Stomach (tissue), 8 donors: ENCODE measurements at regions not wholly inside any gene's neighbourhood (a gene's known extent, or its start where the extent isn't known, plus 50 kb on each side); places are given as distances from the start of the nearest gene placed in this dataset.

Experiments used
- DNase-seq, 2 donors: peaks; one replicate each; pipeline versions ENCODE4 v3.0.0 to v3.0.0-alpha.2; 2013 to 2019
- H3K27ac ChIP-seq, 5 donors: fragments of 200-600 bp in 4 of 5; sonication (generic) in 4 of 5; one replicate each; pipeline ENCODE4 v1.5.1; 2013 to 2019; ENCODE audit warnings: mild to moderate bottlenecking in 1 of 5, moderate library complexity in 1 of 5
- H3K27me3 ChIP-seq, 3 donors: fragments of 200-600 bp; sonication (generic); one replicate each; pipeline ENCODE4 v1.5.1; 2017 to 2019; ENCODE audit warnings: mixed run types in 1 of 3
- H3K36me3 ChIP-seq, 4 donors: fragments of 200-600 bp; sonication (generic); 1 replicate in 3 of 4; 2 replicates in 1 of 4; pipeline ENCODE4 v1.5.1; 2016 to 2019
- H3K4me1 ChIP-seq, 4 donors: fragments of 200-600 bp; sonication (generic); one replicate each; pipeline ENCODE4 v1.5.1; 2016 to 2019
- H3K4me3 ChIP-seq, 4 donors: fragments of 200-600 bp; sonication (generic) in 3 of 4; one replicate each; pipeline ENCODE4 v1.5.1; 2016 to 2019; ENCODE audit warnings: mild to moderate bottlenecking in 1 of 4
- H3K9me3 ChIP-seq, 4 donors: fragments of 200-600 bp; sonication (generic); one replicate each; pipeline ENCODE4 v1.5.1; 2016 to 2019
- EP300 ChIP-seq: sonication (generic); formaldehyde crosslinking; IDR thresholded peaks from one replicate; pipeline ENCODE4 v1.6.1; 2017; ENCODE audit warnings: antibody characterized with exemption
- POLR2A ChIP-seq, 4 donors: fragments of 450-650 bp; IDR thresholded peaks; one replicate each; pipeline ENCODE4 v1.6.1; 2016; ENCODE audit warnings: antibody characterized with exemption in 4 of 4, control low read depth in 2 of 4, mild to moderate bottlenecking in 1 of 4, moderate library complexity in 1 of 4
- POLR2AphosphoS5 ChIP-seq, 3 donors: sonication (generic); formaldehyde crosslinking; IDR thresholded peaks; one replicate each; pipeline ENCODE4 v1.6.1; 2016; ENCODE audit warnings: antibody characterized with exemption in 3 of 3
- WGBS, 5 donors: extraction: QIAGEN DNeasy Blood & Tissue Kit in 3 of 5; methylation state at CpG; one replicate each; pipeline versions ENCODE4 v1.1.5 to v1.1.7; 2013 to 2018; 5-methylcytosine and 5-hydroxymethylcytosine counted together
- intact Hi-C: fragments of 100-400 bp; cut with DNase I; formaldehyde crosslinking; loops from one replicate; pipeline ENCODE4 v1.15.1; 2023; ENCODE audit warnings: low total_unique reads
- TF ChIP-seq, protein P1 (sequence below), 7 experiments: fragments of 450-650 bp in 4 of 7; fragments of 200-600 bp in 3 of 7; sonication (generic) in 3 of 7; IDR thresholded peaks; one replicate each; pipeline ENCODE4 v1.5.1; 2016 to 2019; ENCODE audit warnings: antibody characterized with exemption in 7 of 7, control low read depth in 2 of 7, mild to moderate bottlenecking in 1 of 7
- donor health status: healthy with polysubstance abuse.
- donor health status: Bipolar disorder and iron deficiency.
- donor health status: healthy.

DNA sequence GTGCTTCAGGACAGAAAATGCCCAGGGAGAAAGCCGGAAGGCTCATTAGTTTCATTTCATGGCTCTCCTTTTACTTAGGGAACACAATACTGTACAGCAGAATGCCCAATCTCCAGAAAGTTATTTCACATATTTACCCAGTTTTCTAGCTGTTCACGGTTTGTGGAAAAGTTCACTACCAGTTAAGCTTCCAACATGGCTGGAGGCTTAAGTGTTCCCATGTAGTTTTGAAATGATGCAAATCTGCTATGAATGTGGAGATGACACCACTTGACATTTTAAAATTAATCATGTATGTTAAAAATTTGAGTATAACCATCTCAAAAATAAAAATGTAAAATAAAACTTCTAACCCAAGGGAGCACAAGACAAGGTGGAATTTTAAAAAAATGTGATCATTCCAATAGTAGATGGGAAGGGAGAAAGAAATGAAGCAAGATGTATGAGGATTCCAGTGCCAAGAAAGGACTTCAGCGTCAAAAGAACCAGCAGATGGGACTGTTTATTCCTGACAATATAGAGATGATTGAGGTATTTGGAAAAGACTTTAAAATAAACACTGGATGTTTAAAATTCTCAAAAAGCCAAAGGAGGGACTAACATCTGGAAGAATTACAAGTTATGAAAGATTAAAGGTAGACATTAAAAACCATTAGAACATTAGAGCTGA, 60.9 kb upstream of the OSR1 start:
- no peak overlapping the region for H3K4me3 ChIP-seq
- no peak for DNase-seq

DNA sequence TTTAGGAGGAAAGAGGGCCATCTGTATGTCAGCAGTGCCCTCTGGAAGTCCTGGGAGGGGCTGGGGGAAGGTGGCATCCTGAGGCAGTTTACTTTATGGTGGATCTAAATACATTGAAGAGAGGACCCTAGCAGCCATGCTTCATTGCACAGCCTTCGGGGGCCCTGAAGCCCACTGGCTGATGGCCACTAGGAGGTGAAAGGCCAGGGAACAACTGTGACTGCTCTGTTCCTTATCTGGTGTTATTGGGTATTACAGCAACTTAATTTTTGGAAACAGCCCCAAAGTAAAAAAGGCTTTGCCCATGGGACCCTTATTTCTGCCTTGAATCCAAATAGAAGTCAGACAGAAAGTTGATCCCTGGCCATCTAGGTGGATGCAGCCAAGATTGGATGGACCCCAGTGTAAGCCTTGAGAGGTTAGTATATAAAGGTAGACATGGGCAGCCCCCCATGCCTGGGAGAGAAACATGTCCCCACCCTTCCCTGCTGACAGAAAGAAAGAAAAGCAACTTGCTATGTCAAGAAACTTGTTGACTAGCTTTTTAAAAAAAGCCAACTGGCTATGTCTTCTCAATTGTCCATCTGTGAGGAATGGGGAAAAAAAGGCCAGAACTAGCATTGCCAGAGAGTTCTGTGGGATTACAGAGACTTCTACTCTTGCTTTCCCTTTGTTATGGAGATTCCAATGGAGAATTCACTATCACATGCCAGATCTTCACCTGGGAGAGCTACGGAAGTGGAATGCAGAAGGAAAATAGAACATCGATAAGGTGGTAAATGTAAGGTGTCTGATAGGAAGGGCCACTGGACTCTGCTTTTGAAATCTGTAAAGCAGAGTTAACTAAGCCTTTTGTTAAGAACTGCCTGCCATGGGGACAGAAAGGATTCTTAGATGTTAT, 58.6 kb upstream of the OSR1 start:
- intact Hi-C loops, result no loop called here
- DNase-seq, result no peak
- WGBS, 5 donors, result 54 to 74% (median 62%) methylated on average over 3 of the region's 3 CpGs
- Histone ChIP-seq H3K4me3 (no peak overlapping the region), H3K4me1 (no peaks in the 10 kb centered on the region), H3K9me3 (peaks cover 0 to 6% (median 0%) of the 10 kb centered on the region in 4 donors), H3K27ac (no peak overlapping the region), H3K36me3 (no peaks in the 10 kb centered on the region), H3K27me3 (no peaks in the 10 kb centered on the region)
- TF ChIP-seq POLR2AphosphoS5 (IDR thresholded peaks at IDR 0.05) (no peak), EP300 (no peak), POLR2A (IDR thresholded peaks at IDR 0.05) (no peak)
- TF ChIP-seq, protein P1, sequence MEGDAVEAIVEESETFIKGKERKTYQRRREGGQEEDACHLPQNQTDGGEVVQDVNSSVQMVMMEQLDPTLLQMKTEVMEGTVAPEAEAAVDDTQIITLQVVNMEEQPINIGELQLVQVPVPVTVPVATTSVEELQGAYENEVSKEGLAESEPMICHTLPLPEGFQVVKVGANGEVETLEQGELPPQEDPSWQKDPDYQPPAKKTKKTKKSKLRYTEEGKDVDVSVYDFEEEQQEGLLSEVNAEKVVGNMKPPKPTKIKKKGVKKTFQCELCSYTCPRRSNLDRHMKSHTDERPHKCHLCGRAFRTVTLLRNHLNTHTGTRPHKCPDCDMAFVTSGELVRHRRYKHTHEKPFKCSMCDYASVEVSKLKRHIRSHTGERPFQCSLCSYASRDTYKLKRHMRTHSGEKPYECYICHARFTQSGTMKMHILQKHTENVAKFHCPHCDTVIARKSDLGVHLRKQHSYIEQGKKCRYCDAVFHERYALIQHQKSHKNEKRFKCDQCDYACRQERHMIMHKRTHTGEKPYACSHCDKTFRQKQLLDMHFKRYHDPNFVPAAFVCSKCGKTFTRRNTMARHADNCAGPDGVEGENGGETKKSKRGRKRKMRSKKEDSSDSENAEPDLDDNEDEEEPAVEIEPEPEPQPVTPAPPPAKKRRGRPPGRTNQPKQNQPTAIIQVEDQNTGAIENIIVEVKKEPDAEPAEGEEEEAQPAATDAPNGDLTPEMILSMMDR (IDR thresholded peaks at IDR 0.05), result no peak

More for the DNA sequence above, 60.9 kb upstream of the OSR1 start:
- Histone ChIP-seq H3K4me1 (no peaks in the 10 kb centered on the region), H3K27ac (no peak overlapping the region), H3K9me3 (no peaks in the 10 kb centered on the region), H3K36me3 (no peaks in the 10 kb centered on the region), H3K27me3 (no peaks in the 10 kb centered on the region)
- intact Hi-C loops, result no loop called here
- TF ChIP-seq, protein P1 (IDR thresholded peaks at IDR 0.05), result no peak
- TF ChIP-seq POLR2A (IDR thresholded peaks at IDR 0.05) (no peak), EP300 (no peak), POLR2AphosphoS5 (IDR thresholded peaks at IDR 0.05) (no peak)
- WGBS, 5 donors, result 50 to 78% (median 58%) methylated on average over 3 of the region's 3 CpGs

DNA sequence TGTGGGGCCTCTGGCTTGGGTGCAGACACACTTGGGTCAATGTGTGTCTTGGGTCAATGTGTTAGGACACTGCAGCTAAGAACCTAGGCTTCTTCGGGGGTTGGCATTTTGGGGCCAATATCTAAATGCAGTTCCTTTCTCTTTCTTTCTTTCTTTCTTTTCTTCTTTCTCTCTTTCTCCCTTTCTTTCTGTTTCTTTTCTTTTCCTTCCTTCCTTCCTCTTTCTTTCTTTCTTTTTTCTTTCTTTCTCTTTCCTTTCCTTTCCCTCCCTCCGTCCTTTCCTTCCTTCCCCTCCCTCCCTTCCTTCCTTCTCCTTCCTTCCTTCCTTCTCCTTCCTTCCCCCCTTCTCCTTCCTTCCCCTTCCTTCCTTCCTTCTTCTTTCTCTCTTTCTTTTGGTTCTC, 57.7 kb upstream of the OSR1 start:
- intact Hi-C loops, result no loop called here
- WGBS, 5 donors, result 59 to 83% (median 82%) methylated on average over 2 of the region's 2 CpGs
- Histone ChIP-seq H3K9me3 (peaks cover 0 to 8% (median 0%) of the 10 kb centered on the region in 4 donors), H3K4me1 (no peaks in the 10 kb centered on the region), H3K27me3 (no peaks in the 10 kb centered on the region), H3K27ac (no peak overlapping the region), H3K36me3 (no peaks in the 10 kb centered on the region), H3K4me3 (no peak overlapping the region)
- DNase-seq, result no peak
- TF ChIP-seq EP300 (no peak), POLR2A (IDR thresholded peaks at IDR 0.05) (no peak), POLR2AphosphoS5 (IDR thresholded peaks at IDR 0.05) (no peak)
- TF ChIP-seq, protein P1 (IDR thresholded peaks at IDR 0.05), result no peak

DNA sequence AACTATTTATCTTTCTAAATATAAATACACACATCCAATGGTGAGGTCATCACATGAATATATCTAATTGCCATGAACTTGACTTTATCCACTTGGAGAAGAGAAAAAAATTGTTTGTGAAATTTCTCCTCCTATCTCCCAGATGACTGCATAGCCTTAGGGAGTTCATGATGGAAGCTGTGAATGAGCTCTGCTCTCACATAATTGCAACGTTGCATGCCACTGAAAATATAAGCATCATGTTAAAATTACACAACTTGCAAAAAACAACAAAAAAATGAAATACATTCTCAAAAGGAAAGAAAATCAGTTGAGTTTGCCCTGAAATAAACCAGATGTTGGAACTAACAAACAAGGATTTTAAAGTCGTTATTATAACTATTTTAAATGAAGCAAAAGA, 50.6 kb upstream of the OSR1 start:
- no peak for TF ChIP-seq POLR2A (IDR thresholded peaks at IDR 0.05)
- no peak for TF ChIP-seq POLR2AphosphoS5 (IDR thresholded peaks at IDR 0.05)
- TF ChIP-seq, protein P1 (IDR thresholded peaks at IDR 0.05), result no peak
- TF ChIP-seq EP300, result no peak

More for the DNA sequence above, 50.6 kb upstream of the OSR1 start:
- WGBS, 5 donors, result 49 to 68% (median 63%) methylated on average over 2 of the region's 2 CpGs
- Histone ChIP-seq H3K9me3 (peaks cover 0 to 8% (median 0%) of the 10 kb centered on the region in 4 donors), H3K36me3 (no peaks in the 10 kb centered on the region), H3K27ac (no peak overlapping the region), H3K4me3 (no peak overlapping the region), H3K4me1 (no peaks in the 10 kb centered on the region), H3K27me3 (no peaks in the 10 kb centered on the region)
- intact Hi-C loops, result no loop called here
- DNase-seq, result peak in 1 of 2 donors; percentile 26
